IMR-90 (cell line): ENCODE measurements at regions not wholly inside any gene's neighbourhood (a gene's known extent, or its start where the extent isn't known, plus 50 kb on each side); places are given as distances from the start of the nearest gene placed in this dataset.

Experiments
- ATAC-seq: fragments of 200-7000 bp; cut with Tn5 transposase; 2 replicates; pipeline ENCODE4 v1.9.1; 2020; ENCODE audit warnings: low read depth, mild to moderate bottlenecking, moderate library complexity
- BruUV-seq: library from RNA; stranded (reverse); fragments of 400-500 nt; replicated peaks from 2 replicates; lab custom pipeline; 2021; lab: Mats Ljungman, UMichigan
- CTCF ChIA-PET: fragments of 300-600 bp; formaldehyde crosslinking; extraction: SDS; loops from one replicate; lab custom pipeline; 2021; ENCODE audit warnings: antibody characterized with exemption; lab: Yijun Ruan, JAX
- POLR2A ChIA-PET: fragments of 300-600 bp; sonication (Branson Sonifier 250); formaldehyde crosslinking; loops from one replicate; lab custom pipeline; 2022; ENCODE audit warnings: antibody characterized with exemption; ENCODE audit not compliant: unreplicated experiment; lab: Charles Lee
- DNase-seq: peaks from one replicate; pipeline ENCODE4 v3.0.0; 2013
- H2AFZ ChIP-seq: replicated peaks from 2 replicates; pipeline ENCODE3; 2013; ENCODE audit warnings: low read length, mild to moderate bottlenecking; ENCODE audit not compliant: poor library complexity
- H2AK5ac ChIP-seq: 2 replicates; pipeline ENCODE4 v1.6.1; 2013; ENCODE audit warnings: low read depth, low read length, inconsistent platforms
- H2AK9ac ChIP-seq: replicated peaks from 2 replicates; pipeline ENCODE3; 2013; ENCODE audit warnings: mild to moderate bottlenecking, low read depth, low read length, moderate library complexity; ENCODE audit not compliant: poor library complexity
- H2BK120ac ChIP-seq: 2 replicates; pipeline ENCODE4 v1.6.1; 2013; ENCODE audit warnings: low read depth, low read length, inconsistent platforms
- H2BK15ac ChIP-seq: 3 replicates; pipeline ENCODE4 v1.6.1; 2013; ENCODE audit warnings: low read depth, low read length, inconsistent platforms
- H2BK20ac ChIP-seq: 2 replicates; pipeline ENCODE4 v1.6.1; 2013; ENCODE audit warnings: low read depth, mild to moderate bottlenecking, inconsistent platforms, low read length, moderate library complexity
- H2BK5ac ChIP-seq: 2 replicates; pipeline ENCODE4 v1.6.1; 2013; ENCODE audit warnings: mild to moderate bottlenecking, low read depth, low read length, inconsistent platforms; ENCODE audit not compliant: poor library complexity, severe bottlenecking
- H3K14ac ChIP-seq: replicated peaks from 2 replicates; pipeline ENCODE4 v1.6.1; 2013; ENCODE audit warnings: low read depth, low read length, inconsistent platforms
- H3K18ac ChIP-seq: 2 replicates; pipeline ENCODE4 v1.6.1; 2013; ENCODE audit warnings: low read depth, low read length, control low read depth
- H3K23ac ChIP-seq: 2 replicates; pipeline ENCODE4 v1.6.1; 2013; ENCODE audit warnings: low read depth, low read length, inconsistent platforms
- H3K27ac ChIP-seq: 2 replicates; pipeline ENCODE4 v1.5.1; 2013; ENCODE audit warnings: mild to moderate bottlenecking, control low read depth, low read length; ENCODE audit not compliant: insufficient read depth
- H3K27me3 ChIP-seq: 2 replicates; pipeline ENCODE4 v1.6.1; 2013; ENCODE audit warnings: low read length; ENCODE audit not compliant: control insufficient read depth, insufficient read depth
- H3K36me3 ChIP-seq: 2 replicates; pipeline ENCODE4 v1.6.1; 2013; ENCODE audit warnings: low read length, mixed read lengths; ENCODE audit not compliant: control insufficient read depth, insufficient read depth
- H3K4ac ChIP-seq: 2 replicates; pipeline ENCODE4 v1.6.1; 2013; ENCODE audit warnings: low read depth, low read length, inconsistent platforms
- H3K4me1 ChIP-seq: 2 replicates; pipeline ENCODE4 v1.6.1; 2013; ENCODE audit warnings: low read length, mixed read lengths; ENCODE audit not compliant: control insufficient read depth, insufficient read depth
- H3K4me2 ChIP-seq: 2 replicates; pipeline ENCODE4 v1.6.1; 2013; ENCODE audit warnings: low read depth, mild to moderate bottlenecking, control low read depth, low read length, moderate library complexity
- H3K4me3 ChIP-seq: 2 replicates; pipeline ENCODE4 v1.5.1; 2013; ENCODE audit warnings: low read depth, mild to moderate bottlenecking, control low read depth, low read length, moderate library complexity; ENCODE audit not compliant: insufficient read depth
- H3K56ac ChIP-seq: 2 replicates; pipeline ENCODE4 v1.6.1; 2013; ENCODE audit warnings: low read length, inconsistent platforms; ENCODE audit not compliant: insufficient read depth; ENCODE audit errors: extremely low read depth
- H3K79me1 ChIP-seq, 2 experiments: 2 replicates each; pipeline ENCODE4 v1.6.1; 2013; ENCODE audit warnings: low read length in 2 of 2, inconsistent platforms in 1 of 2, low read depth in 1 of 2
- H3K9ac ChIP-seq: 2 replicates; pipeline ENCODE4 v1.6.1; 2013; ENCODE audit warnings: low read depth, low read length, control low read depth
- H3K9me1 ChIP-seq: 2 replicates; pipeline ENCODE4 v1.6.1; 2013; ENCODE audit warnings: low read length, inconsistent platforms; ENCODE audit not compliant: insufficient read depth
- H3K9me3 ChIP-seq: 2 replicates; pipeline ENCODE4 v1.6.1; 2013; ENCODE audit warnings: low read length; ENCODE audit not compliant: control insufficient read depth, insufficient read depth
- H4K20me1 ChIP-seq: 2 replicates; pipeline ENCODE4 v1.6.1; 2013; ENCODE audit warnings: low read length, inconsistent platforms; ENCODE audit not compliant: insufficient read depth
- H4K5ac ChIP-seq: 2 replicates; pipeline ENCODE4 v1.6.1; 2013; ENCODE audit warnings: mild to moderate bottlenecking, low read depth, low read length, control low read depth
- H4K8ac ChIP-seq, 2 experiments: 2 replicates each; pipeline ENCODE4 v1.6.1; 2013; ENCODE audit warnings: low read depth in 2 of 2, low read length in 2 of 2, control low read depth in 1 of 2, inconsistent platforms in 1 of 2
- H4K91ac ChIP-seq: 2 replicates; pipeline ENCODE4 v1.6.1; 2013; ENCODE audit warnings: low read depth, low read length, inconsistent platforms; ENCODE audit not compliant: insufficient read depth
- CEBPB ChIP-seq: IDR thresholded peaks from 2 replicates; pipeline ENCODE4 v1.6.1; 2012; ENCODE audit warnings: low read depth, low read length, improper control_type of control experiment
- WGBS, 2 experiments: methylation state at CpG; one replicate each; pipeline versions ENCODE4 v1.1.5 to v1.1.7; 2013; ENCODE audit warnings: missing lambda C conversion rate in 2 of 2; ENCODE audit not compliant: insufficient read length in 1 of 2; ENCODE audit errors: extremely low coverage in 2 of 2; 5-methylcytosine and 5-hydroxymethylcytosine counted together
- dilution Hi-C: fragments of 300-500 bp; cut with HindIII; formaldehyde crosslinking; loops from one replicate; pipeline ENCODE4 v1.14.3; 2018; ENCODE audit warnings: low sequenced_read_pairs; ENCODE audit not compliant: unreplicated experiment
- in situ Hi-C: fragments of 300-500 bp; cut with MboI; formaldehyde crosslinking; loops from 3 replicates; pipeline ENCODE4 v1.14.3; 2019; ENCODE audit warnings: low sequenced_read_pairs, inconsistent platforms, mixed read lengths
- intact Hi-C: fragments of 100-400 bp; cut with micrococcal nuclease; formaldehyde crosslinking; loops from 2 replicates; pipeline ENCODE4 v1.10.0; 2022

- intact Hi-C loops (loop anchor here (10.0 kb wide), 1 partner anchor 406 kb away; no protein-coding TSS in a partner anchor), dilution Hi-C loops (no loop called here), in situ Hi-C loops (loop anchor here (25.0 kb wide), 1 partner anchor 1244 kb away; no protein-coding TSS in a partner anchor)
- Histone ChIP-seq H3K4me3 (no peak overlapping the region), H3K56ac (no peak overlapping the region), H4K91ac (0 out of 2 replicates have a peak overlapping the region, but pooled peaks have one; percentile 0), H3K27me3 (peaks cover 15% of the 10 kb centered on the region), H2BK20ac (peak overlapping the region; percentile 88), H2BK5ac (no peak overlapping the region), H3K9ac (no peak overlapping the region), H3K36me3 (no peaks in the 10 kb centered on the region), H3K27ac (no peak overlapping the region), H3K4me2 (no peak overlapping the region), H4K20me1 (no peaks in the 10 kb centered on the region), H3K18ac (no peak overlapping the region), H2AFZ (no peak overlapping the region), H2BK120ac (peak overlapping the region; percentile 87), H2AK5ac (peak overlapping the region; percentile 52), H4K8ac (no peak overlapping the region), H3K9me3 (no peaks in the 10 kb centered on the region), H2AK9ac (peak overlapping the region; percentile 32), H3K23ac (no peak overlapping the region), H3K14ac (no peak overlapping the region), H3K9me1 (peaks cover 13% of the 10 kb centered on the region), H3K4ac (peak overlapping the region; percentile 69), H3K4me1 (peaks cover 17% of the 10 kb centered on the region), H4K5ac (no peak overlapping the region), H2BK15ac (no peak overlapping the region), H3K79me1 (no peaks in the 10 kb centered on the region)
- ChIA-PET POLR2A (no interaction called here), CTCF (interaction anchor here (1.7 kb wide), 1 partner anchor 167 kb away, joined by 3 read pairs; no protein-coding TSS in a partner anchor)
- no TSS peak for BruUV-seq
- ATAC-seq (no peak), DNase-seq (no peak)
- WGBS, 2 experiments, result no CpG with 5 or more reads among the region's 8 CpGs
- TF ChIP-seq CEBPB, result no peak
These were observed 281.0 kb downstream of the CDC5L start for GRCh38 chr6:44668391-44668930.
